ENCODE measurements at regions not wholly inside any gene's neighbourhood (a gene's known extent, or its start where the extent isn't known, plus 50 kb on each side); places are given as distances from the start of the nearest gene placed in this dataset.

GRCh38 chr14:23723911-23724310, 87.7 kb downstream of the DHRS2 start:
- DNase-seq (ENCODE audit: low read depth, low spot score), result no peak
- H3K4me3 ChIP-seq (ENCODE audit: low read depth, low read length), result no peak overlapping the region
- in situ Hi-C loops (cut with HindIII; ENCODE audit: low sequenced_read_pairs), result loop anchor here (10.0 kb wide), 1 partner anchor 99 kb away; no protein-coding TSS in a partner anchor
- TF ChIP-seq, protein P1, sequence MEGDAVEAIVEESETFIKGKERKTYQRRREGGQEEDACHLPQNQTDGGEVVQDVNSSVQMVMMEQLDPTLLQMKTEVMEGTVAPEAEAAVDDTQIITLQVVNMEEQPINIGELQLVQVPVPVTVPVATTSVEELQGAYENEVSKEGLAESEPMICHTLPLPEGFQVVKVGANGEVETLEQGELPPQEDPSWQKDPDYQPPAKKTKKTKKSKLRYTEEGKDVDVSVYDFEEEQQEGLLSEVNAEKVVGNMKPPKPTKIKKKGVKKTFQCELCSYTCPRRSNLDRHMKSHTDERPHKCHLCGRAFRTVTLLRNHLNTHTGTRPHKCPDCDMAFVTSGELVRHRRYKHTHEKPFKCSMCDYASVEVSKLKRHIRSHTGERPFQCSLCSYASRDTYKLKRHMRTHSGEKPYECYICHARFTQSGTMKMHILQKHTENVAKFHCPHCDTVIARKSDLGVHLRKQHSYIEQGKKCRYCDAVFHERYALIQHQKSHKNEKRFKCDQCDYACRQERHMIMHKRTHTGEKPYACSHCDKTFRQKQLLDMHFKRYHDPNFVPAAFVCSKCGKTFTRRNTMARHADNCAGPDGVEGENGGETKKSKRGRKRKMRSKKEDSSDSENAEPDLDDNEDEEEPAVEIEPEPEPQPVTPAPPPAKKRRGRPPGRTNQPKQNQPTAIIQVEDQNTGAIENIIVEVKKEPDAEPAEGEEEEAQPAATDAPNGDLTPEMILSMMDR (IDR thresholded peaks at IDR 0.05; ENCODE audit: low read depth, low read length), result no peak

- in situ Hi-C loops (cut with HindIII; ENCODE audit: low sequenced_read_pairs), result loop anchor here (10.0 kb wide), 1 partner anchor 101 kb away; no protein-coding TSS in a partner anchor
- no peak for DNase-seq (ENCODE audit: low read depth, low spot score)
- TF ChIP-seq, protein P1 (IDR thresholded peaks at IDR 0.05; ENCODE audit: low read depth, low read length), result no peak
- no peak overlapping the region for H3K4me3 ChIP-seq (ENCODE audit: low read depth, low read length)
Observed at GRCh38 chr14:23725528-23725927, 89.4 kb downstream of the DHRS2 start.

DNA sequence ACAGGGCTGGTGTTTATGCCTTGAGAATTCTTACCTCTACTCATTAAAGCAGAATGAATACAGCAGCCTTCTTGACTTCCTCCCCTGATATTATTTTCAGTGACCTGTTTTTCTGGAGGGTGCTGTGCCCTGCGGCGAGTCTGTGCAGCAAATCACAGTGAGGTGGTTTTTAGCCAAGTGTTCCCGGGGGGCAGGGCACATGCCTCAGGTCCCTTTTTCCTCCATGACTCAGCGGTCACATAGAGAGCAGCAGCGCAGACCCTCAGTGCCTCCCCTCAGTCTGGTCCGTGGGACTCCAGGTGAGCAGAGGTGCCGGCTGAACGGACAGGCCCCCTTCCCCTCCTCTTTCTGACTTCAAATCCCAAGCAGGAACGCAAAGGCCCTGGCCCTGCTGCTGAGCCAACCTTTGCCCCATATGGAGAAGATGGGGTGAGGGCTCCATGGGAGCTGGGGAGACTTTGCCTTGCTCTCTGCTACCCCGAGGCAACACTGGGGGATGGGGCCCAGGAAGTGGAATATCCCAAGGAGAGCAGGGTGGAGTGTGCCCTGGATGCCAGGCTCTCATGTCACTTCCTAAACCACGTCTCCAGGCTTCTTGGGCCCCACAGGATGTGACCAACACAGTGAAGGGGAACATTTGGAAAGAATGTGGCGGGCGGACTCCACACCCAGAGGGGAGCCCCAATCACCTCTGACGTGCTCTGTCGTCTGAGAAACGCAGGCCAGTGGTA, 90.0 kb downstream of the DHRS2 start:
- DNase-seq (ENCODE audit: low read depth, low spot score), result no peak
- in situ Hi-C loops (cut with HindIII; ENCODE audit: low sequenced_read_pairs), result loop anchor here (10.0 kb wide), 1 partner anchor 101 kb away; no protein-coding TSS in a partner anchor
- no peak overlapping the region for H3K4me3 ChIP-seq (ENCODE audit: low read depth, low read length)
- TF ChIP-seq, protein P1 (IDR thresholded peaks at IDR 0.05; ENCODE audit: low read depth, low read length), result no peak

GRCh38 chr14:23727566-23728335, 91.6 kb downstream of the DHRS2 start:
- DNase-seq (ENCODE audit: low read depth, low spot score), result peak; percentile 24
- H3K4me3 ChIP-seq (ENCODE audit: low read depth, low read length), result no peak overlapping the region
- in situ Hi-C loops (cut with HindIII; ENCODE audit: low sequenced_read_pairs), result loop anchor here (10.0 kb wide), 1 partner anchor 103 kb away; no protein-coding TSS in a partner anchor
- TF ChIP-seq, protein P1 (IDR thresholded peaks at IDR 0.05; ENCODE audit: low read depth, low read length), result peak; percentile 24

DNA sequence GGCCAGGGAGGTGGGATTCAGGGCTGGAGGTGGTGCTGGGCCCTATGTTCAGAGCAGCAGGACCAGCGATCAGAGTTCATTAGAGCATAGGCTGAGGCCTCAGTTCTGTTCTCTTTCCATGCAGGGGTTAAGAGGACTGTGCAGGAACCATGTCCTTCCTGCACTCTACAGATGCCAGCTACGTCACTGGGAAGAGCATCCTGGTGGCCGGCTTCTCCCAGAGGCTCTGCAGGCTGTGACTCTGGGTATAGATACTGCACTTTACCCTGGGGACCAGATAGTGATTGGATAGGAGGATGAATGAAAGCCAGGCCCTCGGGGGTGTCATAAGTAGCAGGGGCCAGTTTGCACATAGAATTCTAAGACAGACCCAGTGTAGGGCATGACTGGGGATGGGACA, 92.6 kb downstream of the DHRS2 start:
- H3K4me3 ChIP-seq (ENCODE audit: low read depth, low read length), result no peak overlapping the region
- no peak for DNase-seq (ENCODE audit: low read depth, low spot score)
- TF ChIP-seq, protein P1 (IDR thresholded peaks at IDR 0.05; ENCODE audit: low read depth, low read length), result no peak
- in situ Hi-C loops (cut with HindIII; ENCODE audit: low sequenced_read_pairs), result loop anchor here (10.0 kb wide), 1 partner anchor 104 kb away; no protein-coding TSS in a partner anchor

- in situ Hi-C loops (cut with HindIII; ENCODE audit: low sequenced_read_pairs), result loop anchor here (10.0 kb wide), 1 partner anchor 105 kb away; no protein-coding TSS in a partner anchor
- no peak for DNase-seq (ENCODE audit: low read depth, low spot score)
- TF ChIP-seq, protein P1 (IDR thresholded peaks at IDR 0.05; ENCODE audit: low read depth, low read length), result no peak
- H3K4me3 ChIP-seq (ENCODE audit: low read depth, low read length), result no peak overlapping the region
Observed at GRCh38 chr14:23729720-23730387, 93.7 kb downstream of the DHRS2 start.

Data from astrocyte of the spinal cord (primary cell).